Glutamatergic neuron (in vitro differentiated cells): ENCODE measurements at regions not wholly inside any gene's neighbourhood (a gene's known extent, or its start where the extent isn't known, plus 50 kb on each side); places are given as distances from the start of the nearest gene placed in this dataset.

ENCODE experiments used
- DNase-seq: peaks from one replicate; pipeline ENCODE4 v3.0.0; 2022
- H3K27ac Mint-ChIP-seq: one replicate; pipeline ENCODE4 v1.8.0; 2020; ENCODE audit warnings: mild to moderate bottlenecking, mixed read lengths, inconsistent platforms; ENCODE audit not compliant: unreplicated experiment
- H3K27me3 Mint-ChIP-seq: one replicate; pipeline ENCODE4 v1.8.0; 2020; ENCODE audit warnings: mild to moderate bottlenecking, moderate library complexity, mixed read lengths, inconsistent platforms; ENCODE audit not compliant: unreplicated experiment
- H3K36me3 Mint-ChIP-seq: one replicate; pipeline ENCODE4 v1.8.0; 2020; ENCODE audit warnings: mild to moderate bottlenecking, mixed read lengths, inconsistent platforms; ENCODE audit not compliant: unreplicated experiment
- H3K4me1 Mint-ChIP-seq: one replicate; pipeline ENCODE4 v1.8.0; 2020; ENCODE audit warnings: mild to moderate bottlenecking, low read depth, mixed read lengths, inconsistent platforms; ENCODE audit not compliant: unreplicated experiment
- H3K4me3 Mint-ChIP-seq: one replicate; pipeline ENCODE4 v1.8.0; 2020; ENCODE audit warnings: mild to moderate bottlenecking, mixed read lengths, inconsistent platforms; ENCODE audit not compliant: unreplicated experiment
- H3K9me3 Mint-ChIP-seq: one replicate; pipeline ENCODE4 v1.8.0; 2020; ENCODE audit warnings: mild to moderate bottlenecking, moderate library complexity, mixed read lengths, inconsistent platforms; ENCODE audit not compliant: unreplicated experiment
- TF ChIP-seq, protein P1 (sequence below): fragments of 200-600 bp; sonication (generic); IDR thresholded peaks from one replicate; pipeline ENCODE4 v1.5.0; 2021; ENCODE audit not compliant: partially characterized antibody, unreplicated experiment

GRCh38 chr2:66724241-66724640 is 289.3 kb downstream of the MEIS1 start:
- H3K4me3 Mint-ChIP-seq: no peak overlapping the region
- no peaks in the 10 kb centered on the region for H3K4me1 Mint-ChIP-seq
- H3K27ac Mint-ChIP-seq: no peak overlapping the region
- H3K36me3 Mint-ChIP-seq: no peaks in the 10 kb centered on the region
- peaks cover 1% of the 10 kb centered on the region for H3K27me3 Mint-ChIP-seq
- TF ChIP-seq, protein P1, sequence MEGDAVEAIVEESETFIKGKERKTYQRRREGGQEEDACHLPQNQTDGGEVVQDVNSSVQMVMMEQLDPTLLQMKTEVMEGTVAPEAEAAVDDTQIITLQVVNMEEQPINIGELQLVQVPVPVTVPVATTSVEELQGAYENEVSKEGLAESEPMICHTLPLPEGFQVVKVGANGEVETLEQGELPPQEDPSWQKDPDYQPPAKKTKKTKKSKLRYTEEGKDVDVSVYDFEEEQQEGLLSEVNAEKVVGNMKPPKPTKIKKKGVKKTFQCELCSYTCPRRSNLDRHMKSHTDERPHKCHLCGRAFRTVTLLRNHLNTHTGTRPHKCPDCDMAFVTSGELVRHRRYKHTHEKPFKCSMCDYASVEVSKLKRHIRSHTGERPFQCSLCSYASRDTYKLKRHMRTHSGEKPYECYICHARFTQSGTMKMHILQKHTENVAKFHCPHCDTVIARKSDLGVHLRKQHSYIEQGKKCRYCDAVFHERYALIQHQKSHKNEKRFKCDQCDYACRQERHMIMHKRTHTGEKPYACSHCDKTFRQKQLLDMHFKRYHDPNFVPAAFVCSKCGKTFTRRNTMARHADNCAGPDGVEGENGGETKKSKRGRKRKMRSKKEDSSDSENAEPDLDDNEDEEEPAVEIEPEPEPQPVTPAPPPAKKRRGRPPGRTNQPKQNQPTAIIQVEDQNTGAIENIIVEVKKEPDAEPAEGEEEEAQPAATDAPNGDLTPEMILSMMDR: no peak
- DNase-seq: no peak
- H3K9me3 Mint-ChIP-seq: no peaks in the 10 kb centered on the region

DNA sequence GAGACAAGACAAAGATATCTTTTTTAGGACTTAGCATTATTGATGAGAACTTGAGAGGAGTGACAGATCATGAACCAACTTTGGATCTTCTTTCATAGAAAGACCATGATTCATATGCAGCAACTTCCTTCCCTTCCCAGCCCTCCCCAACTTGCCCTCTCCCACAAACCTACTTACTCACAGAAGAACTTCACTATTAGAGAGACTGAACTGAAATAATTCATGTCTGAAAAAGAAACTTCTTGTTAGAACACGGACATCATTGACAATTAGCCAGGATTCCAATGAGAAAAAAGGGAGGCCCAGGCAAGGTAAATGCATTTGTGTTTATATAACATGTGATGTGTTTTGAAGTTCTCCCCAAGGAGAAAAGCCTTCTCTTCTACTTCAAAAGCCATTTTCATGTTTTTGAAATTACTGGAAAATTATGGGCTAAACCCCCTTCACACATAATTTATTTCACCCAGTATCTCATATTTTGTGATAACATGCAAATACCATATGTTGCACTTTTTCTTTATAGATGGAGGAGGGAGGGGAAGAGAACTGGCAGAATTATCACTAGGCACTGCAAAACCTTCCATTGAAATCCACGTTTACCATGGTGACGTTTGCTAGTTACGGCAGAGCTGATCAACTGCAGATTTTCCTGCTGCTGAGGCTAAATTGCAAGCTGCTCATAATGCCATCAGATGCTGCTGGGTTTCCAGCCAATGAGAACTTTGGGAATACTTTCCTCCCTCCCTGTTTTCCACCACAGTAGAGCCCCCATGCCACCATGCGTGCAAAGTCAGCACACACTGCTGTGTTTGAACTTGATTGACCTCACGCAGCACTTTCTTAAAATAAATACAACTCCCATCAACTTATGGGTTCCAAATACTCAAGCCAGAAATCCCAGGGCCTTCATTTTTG is 294.7 kb downstream of the MEIS1 start:
- Mint-ChIP-seq H3K27me3 (no peaks in the 10 kb centered on the region), H3K36me3 (no peaks in the 10 kb centered on the region), H3K27ac (no peak overlapping the region), H3K9me3 (no peaks in the 10 kb centered on the region), H3K4me1 (no peaks in the 10 kb centered on the region), H3K4me3 (no peak overlapping the region)
- TF ChIP-seq, protein P1: no peak
- DNase-seq: no peak

DNA sequence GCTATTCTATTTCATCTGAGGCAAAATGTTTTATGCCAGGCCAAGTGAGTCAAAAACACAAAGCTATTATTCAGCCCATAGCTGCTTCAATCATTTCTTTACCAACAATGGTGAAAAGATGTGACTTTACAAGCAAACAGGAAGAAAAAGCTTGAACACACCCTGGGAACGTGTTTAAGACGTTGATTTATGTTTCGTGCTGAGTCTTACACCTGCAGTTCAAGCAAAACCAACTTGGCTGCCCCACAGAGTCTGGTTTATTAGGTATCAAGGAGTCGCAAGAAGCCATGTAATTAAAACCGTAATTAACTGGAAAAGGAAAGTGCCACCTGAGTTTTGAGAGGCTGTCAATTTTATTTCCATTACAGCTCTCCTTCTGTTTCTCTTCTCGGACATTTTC is 295.5 kb downstream of the MEIS1 start:
- TF ChIP-seq, protein P1: no peak
- DNase-seq: no peak
- Mint-ChIP-seq H3K9me3 (no peaks in the 10 kb centered on the region), H3K4me3 (no peak overlapping the region), H3K36me3 (no peaks in the 10 kb centered on the region), H3K27ac (no peak overlapping the region), H3K27me3 (no peaks in the 10 kb centered on the region), H3K4me1 (no peaks in the 10 kb centered on the region)

- Mint-ChIP-seq H3K4me1 (peaks cover 1% of the 10 kb centered on the region), H3K36me3 (no peaks in the 10 kb centered on the region), H3K27me3 (no peaks in the 10 kb centered on the region), H3K4me3 (no peak overlapping the region), H3K9me3 (no peaks in the 10 kb centered on the region), H3K27ac (no peak overlapping the region)
- DNase-seq: no peak
- TF ChIP-seq, protein P1: no peak
Measured at GRCh38 chr2:66733364-66733999, 298.6 kb downstream of the MEIS1 start.

GRCh38 chr2:66748939-66749338 is 314.0 kb downstream of the MEIS1 start:
- TF ChIP-seq, protein P1: no peak
- no peaks in the 10 kb centered on the region for H3K36me3 Mint-ChIP-seq
- no peaks in the 10 kb centered on the region for H3K9me3 Mint-ChIP-seq
- H3K4me1 Mint-ChIP-seq: no peaks in the 10 kb centered on the region
- H3K27me3 Mint-ChIP-seq: no peaks in the 10 kb centered on the region
- no peak for DNase-seq
- H3K27ac Mint-ChIP-seq: no peak overlapping the region
- no peak overlapping the region for H3K4me3 Mint-ChIP-seq
